CD4-positive, alpha-beta T cell (primary cell): ENCODE measurements at regions not wholly inside any gene's neighbourhood (a gene's known extent, or its start where the extent isn't known, plus 50 kb on each side); places are given as distances from the start of the nearest gene placed in this dataset.

Experiments
- ATAC-seq: fragments of 200-7000 bp; cut with Tn5 transposase; one replicate; pipeline ENCODE4 v1.10.0; 2022; ENCODE audit warnings: mild to moderate bottlenecking; ENCODE audit not compliant: poor library complexity
- CTCF ChIA-PET: fragments of 350-600 bp; sonication (Branson Sonifier 250); formaldehyde crosslinking; loops from one replicate; lab custom pipeline; 2021; ENCODE audit warnings: antibody characterized with exemption, inconsistent platforms; lab: Charles Lee
- POLR2A ChIA-PET: fragments of 350-600 bp; sonication (Branson Sonifier 250); formaldehyde crosslinking; loops from one replicate; lab custom pipeline; 2021; ENCODE audit warnings: antibody characterized with exemption, inconsistent platforms; lab: Charles Lee
- DNase-seq, 14 experiments: peaks; one replicate each; pipeline ENCODE4 v3.0.0-alpha.2; 2013 to 2020; ENCODE audit warnings: mixed read lengths in 2 of 14
- H3K27ac ChIP-seq, 2 donors: one replicate each; pipeline versions ENCODE4 v1.5.1 to v1.7.0; 2013; ENCODE audit warnings: low read length in 2 of 2, low read depth in 1 of 2, mild to moderate bottlenecking in 1 of 2
- H3K27me3 ChIP-seq, 2 experiments: 1 replicate in 1 of 2; 2 replicates in 1 of 2; pipeline versions ENCODE4 v1.6.1 to v1.7.0; 2013; ENCODE audit warnings: low read length in 2 of 2, control low read depth in 1 of 2, mild to moderate bottlenecking in 1 of 2, moderate library complexity in 1 of 2; ENCODE audit not compliant: insufficient read depth in 2 of 2, control insufficient read depth in 1 of 2
- H3K36me3 ChIP-seq: one replicate; pipeline ENCODE4 v1.6.1; 2013; ENCODE audit warnings: low read length, control low read depth; ENCODE audit not compliant: insufficient read depth
- H3K4me1 ChIP-seq: one replicate; pipeline ENCODE4 v1.6.1; 2013; ENCODE audit warnings: low read length, control low read depth; ENCODE audit not compliant: insufficient read depth
- H3K4me3 ChIP-seq: one replicate; pipeline ENCODE4 v1.5.1; 2013; ENCODE audit warnings: mild to moderate bottlenecking, low read length, moderate library complexity
- H3K9me3 ChIP-seq, 2 experiments: 1 replicate in 1 of 2; 2 replicates in 1 of 2; pipeline versions ENCODE4 v1.6.1 to v1.7.0; 2013; ENCODE audit warnings: low read length in 2 of 2, mild to moderate bottlenecking in 2 of 2, control low read depth in 1 of 2, moderate library complexity in 1 of 2; ENCODE audit not compliant: control insufficient read depth in 1 of 2, insufficient read depth in 1 of 2
- H3K27ac Mint-ChIP-seq: one replicate; pipeline ENCODE4 v1.8.0; 2020; ENCODE audit warnings: mixed read lengths
- H3K27me3 Mint-ChIP-seq: one replicate; pipeline ENCODE4 v1.8.0; 2021; ENCODE audit warnings: mixed read lengths
- H3K36me3 Mint-ChIP-seq: one replicate; pipeline ENCODE4 v1.8.0; 2021; ENCODE audit warnings: low read depth, mixed read lengths
- H3K4me1 Mint-ChIP-seq: one replicate; pipeline ENCODE4 v1.8.0; 2021; ENCODE audit warnings: low read depth, mixed read lengths
- H3K4me3 Mint-ChIP-seq: one replicate; pipeline ENCODE4 v1.8.0; 2020; ENCODE audit warnings: mild to moderate bottlenecking, mixed read lengths
- H3K9me3 Mint-ChIP-seq: one replicate; pipeline ENCODE4 v1.8.0; 2020; ENCODE audit warnings: mixed read lengths
- intact Hi-C, 2 experiments: fragments of 100-400 bp; cut with DNase I in 1 of 2; cut with micrococcal nuclease in 1 of 2; formaldehyde crosslinking; loops; one replicate each; pipeline versions ENCODE4 v1.15.1 to v1.9.0; 2023 to 2025; cut with DNase I, micrococcal nuclease
- TF ChIP-seq, protein P1 (sequence below): fragments of 200-600 bp; IDR thresholded peaks from one replicate; pipeline ENCODE4 v1.8.0; 2022; ENCODE audit warnings: antibody characterized with exemption, mild to moderate bottlenecking

DNA sequence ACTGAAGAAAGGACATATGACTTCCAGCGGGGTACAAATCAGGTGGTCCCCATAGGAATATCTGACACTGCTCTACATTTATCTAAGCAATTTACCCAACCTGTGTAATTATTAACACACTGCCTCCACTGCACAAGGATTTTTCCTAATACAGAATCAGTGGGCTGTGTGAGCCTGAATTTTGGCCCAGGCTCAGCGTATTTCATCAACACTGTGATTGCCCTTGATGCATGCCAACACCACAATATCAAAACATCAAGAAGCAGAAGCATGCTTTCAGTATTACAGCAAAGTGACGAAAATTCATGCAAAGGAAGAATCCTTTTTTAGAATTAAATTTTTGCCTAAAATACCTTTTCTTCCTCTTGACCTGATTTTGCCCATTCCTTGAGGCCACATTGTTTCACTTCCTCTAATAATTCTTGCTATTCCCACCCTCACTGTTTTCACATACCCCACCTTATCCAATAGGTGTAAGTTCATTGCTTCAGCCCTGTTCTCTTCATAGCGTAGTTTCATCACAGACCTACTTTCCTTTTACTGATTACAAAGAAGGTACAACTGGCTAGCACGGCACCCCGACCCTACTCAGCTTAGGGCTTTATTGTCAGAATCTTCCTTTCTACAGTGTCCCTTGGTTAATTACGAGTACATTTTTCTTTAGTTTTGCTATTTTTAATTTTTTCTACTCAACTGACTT, 83.7 kb upstream of the PTCHD4 start:
- H3K27me3 Mint-ChIP-seq, result no peaks in the 10 kb centered on the region
- no peak overlapping the region for H3K27ac Mint-ChIP-seq
- H3K4me1 ChIP-seq, result no peaks in the 10 kb centered on the region
- H3K9me3 Mint-ChIP-seq, result peaks cover 5% of the 10 kb centered on the region
- H3K4me3 Mint-ChIP-seq, result no peak overlapping the region
- CTCF ChIA-PET, result interaction anchor here (1.0 kb wide), 1 partner anchor 14 kb away, joined by 3 read pairs; no protein-coding TSS in a partner anchor
- ATAC-seq, result no peak
- no peak for DNase-seq
- H3K4me1 Mint-ChIP-seq, result no peaks in the 10 kb centered on the region
- H3K36me3 ChIP-seq, result no peaks in the 10 kb centered on the region
- POLR2A ChIA-PET, result no interaction called here
- no peaks in the 10 kb centered on the region for H3K27me3 ChIP-seq
- intact Hi-C loops, result no loop called here
- H3K9me3 ChIP-seq, result peaks cover 0 to 5% of the 10 kb centered on the region in 2 experiments
- TF ChIP-seq, protein P1, sequence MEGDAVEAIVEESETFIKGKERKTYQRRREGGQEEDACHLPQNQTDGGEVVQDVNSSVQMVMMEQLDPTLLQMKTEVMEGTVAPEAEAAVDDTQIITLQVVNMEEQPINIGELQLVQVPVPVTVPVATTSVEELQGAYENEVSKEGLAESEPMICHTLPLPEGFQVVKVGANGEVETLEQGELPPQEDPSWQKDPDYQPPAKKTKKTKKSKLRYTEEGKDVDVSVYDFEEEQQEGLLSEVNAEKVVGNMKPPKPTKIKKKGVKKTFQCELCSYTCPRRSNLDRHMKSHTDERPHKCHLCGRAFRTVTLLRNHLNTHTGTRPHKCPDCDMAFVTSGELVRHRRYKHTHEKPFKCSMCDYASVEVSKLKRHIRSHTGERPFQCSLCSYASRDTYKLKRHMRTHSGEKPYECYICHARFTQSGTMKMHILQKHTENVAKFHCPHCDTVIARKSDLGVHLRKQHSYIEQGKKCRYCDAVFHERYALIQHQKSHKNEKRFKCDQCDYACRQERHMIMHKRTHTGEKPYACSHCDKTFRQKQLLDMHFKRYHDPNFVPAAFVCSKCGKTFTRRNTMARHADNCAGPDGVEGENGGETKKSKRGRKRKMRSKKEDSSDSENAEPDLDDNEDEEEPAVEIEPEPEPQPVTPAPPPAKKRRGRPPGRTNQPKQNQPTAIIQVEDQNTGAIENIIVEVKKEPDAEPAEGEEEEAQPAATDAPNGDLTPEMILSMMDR, result no peak
- no peaks in the 10 kb centered on the region for H3K36me3 Mint-ChIP-seq
- H3K4me3 ChIP-seq, result no peak overlapping the region
- H3K27ac ChIP-seq, result no peak overlapping the region

DNA sequence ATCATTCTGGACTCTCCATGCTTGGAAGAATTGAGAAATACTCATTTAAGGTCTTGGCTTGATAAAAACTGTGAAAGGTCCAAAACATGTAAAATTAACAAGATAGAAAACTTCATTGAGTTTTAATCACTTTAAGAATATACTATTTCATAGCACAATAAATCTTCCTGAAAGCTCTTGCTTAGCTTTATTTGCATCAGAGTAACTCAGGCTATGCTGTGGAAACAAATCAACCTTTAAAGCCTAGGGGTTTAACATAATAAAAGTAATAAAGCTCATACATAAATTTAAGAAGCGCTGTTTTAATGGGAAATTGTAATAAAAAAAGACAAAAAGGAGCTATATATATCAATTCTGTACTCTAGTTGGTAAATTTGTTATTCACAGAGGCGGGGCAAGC, 77.2 kb upstream of the PTCHD4 start:
- ChIA-PET POLR2A (no interaction called here), CTCF (no interaction called here)
- H3K4me1 ChIP-seq, result no peaks in the 10 kb centered on the region
- Mint-ChIP-seq H3K4me1 (no peaks in the 10 kb centered on the region), H3K27ac (no peak overlapping the region), H3K36me3 (no peaks in the 10 kb centered on the region), H3K27me3 (no peaks in the 10 kb centered on the region), H3K4me3 (no peak overlapping the region), H3K9me3 (no peaks in the 10 kb centered on the region)
- TF ChIP-seq, protein P1, result no peak
- H3K4me3 ChIP-seq, result no peak overlapping the region
- no peaks in the 10 kb centered on the region for H3K36me3 ChIP-seq
- intact Hi-C loops, result no loop called here
- H3K9me3 ChIP-seq, result no peaks in the 10 kb centered on the region
- DNase-seq (no peak), ATAC-seq (no peak)
- H3K27me3 ChIP-seq, result no peaks in the 10 kb centered on the region
- no peak overlapping the region for H3K27ac ChIP-seq

DNA sequence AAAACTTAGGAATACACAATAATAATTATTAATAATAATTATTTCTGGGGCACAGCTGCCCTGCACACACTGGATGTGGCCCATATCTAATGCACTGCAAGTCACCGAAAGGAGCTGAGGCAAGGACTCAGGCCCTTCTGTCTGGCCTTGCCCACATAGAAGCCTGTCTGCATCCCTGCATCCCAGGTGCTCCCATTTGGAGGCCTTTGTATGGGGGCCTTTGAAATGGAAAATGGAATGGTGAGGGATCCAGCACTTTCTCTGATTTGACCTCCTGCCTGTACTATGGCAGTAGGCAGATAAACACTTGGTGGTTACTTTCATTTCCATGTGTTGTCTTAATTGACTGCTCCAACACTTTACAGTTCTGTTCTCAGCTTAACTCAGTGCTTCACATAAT, 75.7 kb upstream of the PTCHD4 start:
- TF ChIP-seq, protein P1, result no peak
- DNase-seq, result no peak
- H3K27ac Mint-ChIP-seq, result no peak overlapping the region
- H3K4me1 ChIP-seq, result no peaks in the 10 kb centered on the region
- no peaks in the 10 kb centered on the region for H3K9me3 ChIP-seq
- intact Hi-C loops, result no loop called here
- H3K27ac ChIP-seq, result no peak overlapping the region
- no peak for ATAC-seq
- no peaks in the 10 kb centered on the region for H3K9me3 Mint-ChIP-seq
- ChIA-PET CTCF (no interaction called here), POLR2A (no interaction called here)
- no peak overlapping the region for H3K4me3 Mint-ChIP-seq
- H3K36me3 Mint-ChIP-seq, result no peaks in the 10 kb centered on the region
- no peaks in the 10 kb centered on the region for H3K4me1 Mint-ChIP-seq
- no peaks in the 10 kb centered on the region for H3K27me3 Mint-ChIP-seq
- H3K36me3 ChIP-seq, result no peaks in the 10 kb centered on the region
- H3K4me3 ChIP-seq, result no peak overlapping the region
- H3K27me3 ChIP-seq, result no peaks in the 10 kb centered on the region
